MCF 10A (cell line): ENCODE measurements at regions not wholly inside any gene's neighbourhood (a gene's known extent, or its start where the extent isn't known, plus 50 kb on each side); places are given as distances from the start of the nearest gene placed in this dataset.

ENCODE experiments used
- BruUV-seq: library from RNA; stranded (reverse); fragments of 400-500 nt; replicated peaks from 2 replicates; lab custom pipeline; 2021; lab: Mats Ljungman, UMichigan
- CTCF ChIA-PET: fragments of 300-600 bp; sonication (Branson Sonifier 250); formaldehyde crosslinking; extraction: SDS; loops from one replicate; lab custom pipeline; 2021; ENCODE audit warnings: antibody characterized with exemption, inconsistent platforms; lab: Yijun Ruan, JAX
- POLR2A ChIA-PET: fragments of 300-600, 350-650 bp; sonication (Branson Sonifier 250); formaldehyde crosslinking; extraction: SDS; loops from one replicate; lab custom pipeline; 2020; ENCODE audit warnings: antibody characterized with exemption, inconsistent platforms; lab: Yijun Ruan, JAX
- DNase-seq: peaks from one replicate; pipeline ENCODE4 v3.0.0-alpha.2; 2018; ENCODE audit not compliant: unreplicated experiment
- H3K27ac Mint-ChIP-seq: one replicate; pipeline ENCODE4 v1.8.0; 2022; ENCODE audit warnings: mild to moderate bottlenecking, low read depth, mixed read lengths; ENCODE audit not compliant: unreplicated experiment
- H3K27me3 Mint-ChIP-seq: one replicate; pipeline ENCODE4 v1.8.0; 2022; ENCODE audit warnings: mixed read lengths; ENCODE audit not compliant: insufficient read depth, unreplicated experiment
- H3K36me3 Mint-ChIP-seq: one replicate; pipeline ENCODE4 v1.8.0; 2022; ENCODE audit warnings: mild to moderate bottlenecking, moderate library complexity, mixed read lengths; ENCODE audit not compliant: insufficient read depth, unreplicated experiment
- H3K4me1 Mint-ChIP-seq: one replicate; pipeline ENCODE4 v1.8.0; 2022; ENCODE audit warnings: mixed read lengths; ENCODE audit not compliant: insufficient read depth, unreplicated experiment
- H3K4me3 Mint-ChIP-seq: one replicate; pipeline ENCODE4 v1.8.0; 2022; ENCODE audit warnings: mild to moderate bottlenecking, moderate library complexity, mixed read lengths; ENCODE audit not compliant: unreplicated experiment
- H3K9me3 Mint-ChIP-seq: one replicate; pipeline ENCODE4 v1.8.0; 2022; ENCODE audit warnings: mixed read lengths; ENCODE audit not compliant: unreplicated experiment
- CTCF ChIP-seq: fragments of 200-600 bp; IDR thresholded peaks from one replicate; pipeline ENCODE4 v1.8.0; 2022; ENCODE audit warnings: antibody characterized with exemption, mild to moderate bottlenecking; ENCODE audit not compliant: unreplicated experiment
- intact Hi-C: fragments of 100-400 bp; cut with micrococcal nuclease; formaldehyde crosslinking; loops from 2 replicates; pipeline ENCODE4 v1.14.1; 2022

GRCh38 chr5:125470280-125470902 is 724.0 kb upstream of the ZNF608 start:
- intact Hi-C loops: no loop called here
- Mint-ChIP-seq H3K4me3 (no peak overlapping the region), H3K36me3 (no peaks in the 10 kb centered on the region), H3K27me3 (no peaks in the 10 kb centered on the region), H3K4me1 (no peaks in the 10 kb centered on the region), H3K27ac (no peak overlapping the region), H3K9me3 (no peaks in the 10 kb centered on the region)
- no peak for TF ChIP-seq CTCF
- ChIA-PET POLR2A (interaction anchor here (0.9 kb wide), 1 partner anchor 639 kb away, joined by 3 read pairs; no protein-coding TSS in a partner anchor), CTCF (interaction anchor here (0.6 to 0.7 kb wide), 2 partner anchors 99 to 140 kb away, joined by 3 to 4 read pairs; no protein-coding TSS in a partner anchor)
- DNase-seq: no peak
- no TSS peak for BruUV-seq

- intact Hi-C loops: no loop called here
- Mint-ChIP-seq H3K27ac (no peak overlapping the region), H3K4me3 (no peak overlapping the region), H3K9me3 (no peaks in the 10 kb centered on the region), H3K4me1 (peaks cover 16% of the 10 kb centered on the region), H3K36me3 (no peaks in the 10 kb centered on the region), H3K27me3 (no peaks in the 10 kb centered on the region)
- no peak for DNase-seq
- no peak for TF ChIP-seq CTCF
- CTCF ChIA-PET: interaction anchor here (0.7 kb wide), 1 partner anchor 757 kb away, joined by 3 read pairs; no protein-coding TSS in a partner anchor
- no TSS peak for BruUV-seq
- POLR2A ChIA-PET: interaction anchor here (0.7 kb wide), 1 partner anchor 10 kb away, joined by 4 read pairs; no protein-coding TSS in a partner anchor
Observed at GRCh38 chr5:125476901-125477585, 730.6 kb upstream of the ZNF608 start.

- Mint-ChIP-seq H3K4me3 (no peak overlapping the region), H3K36me3 (no peaks in the 10 kb centered on the region), H3K27ac (no peak overlapping the region), H3K27me3 (no peaks in the 10 kb centered on the region), H3K4me1 (peaks cover 16% of the 10 kb centered on the region), H3K9me3 (no peaks in the 10 kb centered on the region)
- TF ChIP-seq CTCF: no peak
- ChIA-PET CTCF (interaction anchor here (1.5 kb wide), 1 partner anchor 13 kb away, joined by 4 read pairs; no protein-coding TSS in a partner anchor), POLR2A (interaction anchor here (0.7 kb wide), 1 partner anchor 9 kb away, joined by 4 read pairs; no protein-coding TSS in a partner anchor)
- intact Hi-C loops: no loop called here
- DNase-seq: no peak
- BruUV-seq: no TSS peak
Observed at GRCh38 chr5:125477586-125477975, 731.1 kb upstream of the ZNF608 start.

GRCh38 chr5:125478599-125478998 is 732.2 kb upstream of the ZNF608 start:
- Mint-ChIP-seq H3K4me3 (no peak overlapping the region), H3K36me3 (no peaks in the 10 kb centered on the region), H3K4me1 (peaks cover 22% of the 10 kb centered on the region), H3K9me3 (no peaks in the 10 kb centered on the region), H3K27me3 (no peaks in the 10 kb centered on the region), H3K27ac (no peak overlapping the region)
- TF ChIP-seq CTCF: no peak
- ChIA-PET CTCF (interaction anchor here (0.7 to 1.5 kb wide), 3 partner anchors 14 to 128 kb away, joined by 3 to 4 read pairs (median 4); no protein-coding TSS in a partner anchor), POLR2A (interaction anchor here (0.7 to 0.8 kb wide), 2 partner anchors 10 to 13 kb away, joined by 3 read pairs; no protein-coding TSS in a partner anchor)
- intact Hi-C loops: no loop called here
- DNase-seq: no peak
- no TSS peak for BruUV-seq
